Uterus (tissue), 3 donors: ENCODE measurements at regions not wholly inside any gene's neighbourhood (a gene's known extent, or its start where the extent isn't known, plus 50 kb on each side); places are given as distances from the start of the nearest gene placed in this dataset.

Source experiments
- DNase-seq, 2 donors: peaks; one replicate each; pipeline ENCODE4 v3.0.0-alpha.2; 2019 to 2020
- H3K27ac ChIP-seq, 2 donors: fragments of 200-600 bp; sonication (generic); 1 replicate in 1 of 2; 2 replicates in 1 of 2; pipeline ENCODE4 v1.5.1; 2016 to 2018
- H3K27me3 ChIP-seq, 2 donors: fragments of 200-600 bp; sonication (generic); one replicate each; pipeline ENCODE4 v1.5.1; 2018 to 2019; ENCODE audit warnings: control low read depth in 1 of 2
- H3K36me3 ChIP-seq, 2 donors: fragments of 200-600 bp; sonication (generic); one replicate each; pipeline ENCODE4 v1.5.1; 2019; ENCODE audit warnings: control low read depth in 1 of 2
- H3K4me1 ChIP-seq, 2 donors: fragments of 200-600 bp; sonication (generic); one replicate each; pipeline ENCODE4 v1.5.1; 2018 to 2019; ENCODE audit warnings: control low read depth in 1 of 2
- H3K4me3 ChIP-seq, 2 donors: fragments of 200-600 bp; sonication (generic); 1 replicate in 1 of 2; 2 replicates in 1 of 2; pipeline ENCODE4 v1.5.1; 2018 to 2019; ENCODE audit warnings: mild to moderate bottlenecking in 1 of 2
- H3K9me3 ChIP-seq, 2 donors: fragments of 200-600 bp; sonication (generic); one replicate each; pipeline ENCODE4 v1.5.1; 2019; ENCODE audit warnings: control low read depth in 1 of 2
- CTCF ChIP-seq, 4 experiments: fragments of 200-600 bp in 2 of 4; fragments of 450-650 bp in 2 of 4; sonication (generic) in 2 of 4; IDR thresholded peaks; one replicate each; pipeline ENCODE4 v1.5.1; 2016 to 2019; ENCODE audit warnings: antibody characterized with exemption in 4 of 4, mild to moderate bottlenecking in 2 of 4, moderate library complexity in 1 of 4
- POLR2A ChIP-seq, 2 donors: fragments of 450-650 bp; IDR thresholded peaks; one replicate each; pipeline ENCODE4 v1.6.1; 2016; ENCODE audit warnings: antibody characterized with exemption in 2 of 2, mild to moderate bottlenecking in 1 of 2, moderate library complexity in 1 of 2
- intact Hi-C: fragments of 100-400 bp; cut with DNase I; formaldehyde crosslinking; loops from one replicate; pipeline ENCODE4 v1.15.1; 2023; ENCODE audit warnings: low total_unique reads
- donor health status: DM: yes; HTN: yes; CAD: no.

GRCh38 chr17:83180996-83181481, 101.6 kb downstream of the METRNL start:
- Histone ChIP-seq H3K27me3 (no peaks in the 10 kb centered on the region), H3K36me3 (no peaks in the 10 kb centered on the region), H3K4me1 (no peaks in the 10 kb centered on the region), H3K27ac (no peak overlapping the region), H3K4me3 (no peak overlapping the region), H3K9me3 (no peaks in the 10 kb centered on the region)
- intact Hi-C loops, result no loop called here
- TF ChIP-seq CTCF (IDR thresholded peaks at IDR 0.05) (no peak), POLR2A (IDR thresholded peaks at IDR 0.05) (no peak)
- no peak for DNase-seq

DNA sequence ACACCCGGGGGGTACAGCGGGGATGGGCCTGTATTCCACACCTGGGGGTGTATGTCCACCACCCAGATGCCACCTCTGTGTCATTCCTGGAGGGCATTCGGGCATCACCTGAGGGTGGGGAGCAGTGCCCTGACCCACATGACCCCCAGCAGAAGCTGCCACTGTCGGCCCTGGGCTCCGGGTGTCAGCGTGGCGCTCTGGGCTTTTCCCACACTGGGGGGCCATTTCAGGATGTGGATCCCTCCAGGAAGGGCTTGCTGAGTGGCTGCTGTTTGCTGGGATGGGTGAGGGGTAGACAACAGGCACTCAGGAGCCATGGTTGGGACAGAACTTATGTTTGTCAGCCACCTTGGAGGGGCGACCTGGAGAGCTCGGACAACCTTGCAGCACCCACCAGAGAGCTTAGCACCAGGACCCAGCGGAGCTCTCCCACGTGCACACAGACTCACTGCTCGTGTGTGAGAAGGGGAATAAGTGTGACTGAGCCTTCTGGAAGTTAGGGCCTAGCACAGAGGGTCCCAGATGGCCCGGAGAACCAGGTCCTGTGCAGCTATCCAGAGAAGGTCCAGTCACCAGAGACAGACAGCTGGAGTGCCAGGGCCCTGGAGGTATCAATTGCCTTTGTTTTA, 102.7 kb downstream of the METRNL start:
- H3K36me3 ChIP-seq, result no peaks in the 10 kb centered on the region
- no peaks in the 10 kb centered on the region for H3K4me1 ChIP-seq
- intact Hi-C loops, result no loop called here
- DNase-seq, result peak in 1 of 2 donors; percentile 11
- H3K4me3 ChIP-seq, result no peak overlapping the region
- H3K9me3 ChIP-seq, result no peaks in the 10 kb centered on the region
- no peaks in the 10 kb centered on the region for H3K27me3 ChIP-seq
- TF ChIP-seq CTCF (IDR thresholded peaks at IDR 0.05), result no peak
- no peak overlapping the region for H3K27ac ChIP-seq

DNA sequence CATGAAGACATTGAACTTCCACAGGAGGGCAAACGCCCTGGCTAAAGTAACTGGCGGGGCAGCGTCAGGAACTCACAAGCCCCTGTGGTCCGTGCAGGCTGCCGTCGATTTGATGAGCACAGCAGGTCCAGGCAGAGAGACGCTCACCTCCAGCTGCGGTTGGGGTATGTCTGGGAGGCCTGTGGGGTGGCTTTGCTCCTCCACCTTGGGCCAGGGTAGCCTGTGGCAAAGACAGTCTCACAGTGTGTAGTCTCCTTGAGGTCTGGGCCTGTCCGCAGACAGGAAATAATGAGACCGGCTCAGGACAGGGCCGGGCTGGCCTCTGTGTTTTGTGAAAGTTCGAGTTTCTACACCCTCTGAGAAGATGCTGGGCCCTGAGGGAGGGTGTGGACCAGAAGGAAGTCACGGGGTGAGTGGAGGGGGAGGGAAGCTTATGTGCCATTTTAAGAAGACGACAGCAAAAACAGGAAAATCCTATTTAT, 103.3 kb downstream of the METRNL start:
- no peak for TF ChIP-seq POLR2A (IDR thresholded peaks at IDR 0.05)
- no peak for TF ChIP-seq CTCF (IDR thresholded peaks at IDR 0.05)
- Histone ChIP-seq H3K36me3 (no peaks in the 10 kb centered on the region), H3K9me3 (no peaks in the 10 kb centered on the region), H3K4me1 (no peaks in the 10 kb centered on the region), H3K27me3 (no peaks in the 10 kb centered on the region), H3K4me3 (no peak overlapping the region), H3K27ac (no peak overlapping the region)
- intact Hi-C loops, result no loop called here
- peak; percentile 13 to 18 for DNase-seq

DNA sequence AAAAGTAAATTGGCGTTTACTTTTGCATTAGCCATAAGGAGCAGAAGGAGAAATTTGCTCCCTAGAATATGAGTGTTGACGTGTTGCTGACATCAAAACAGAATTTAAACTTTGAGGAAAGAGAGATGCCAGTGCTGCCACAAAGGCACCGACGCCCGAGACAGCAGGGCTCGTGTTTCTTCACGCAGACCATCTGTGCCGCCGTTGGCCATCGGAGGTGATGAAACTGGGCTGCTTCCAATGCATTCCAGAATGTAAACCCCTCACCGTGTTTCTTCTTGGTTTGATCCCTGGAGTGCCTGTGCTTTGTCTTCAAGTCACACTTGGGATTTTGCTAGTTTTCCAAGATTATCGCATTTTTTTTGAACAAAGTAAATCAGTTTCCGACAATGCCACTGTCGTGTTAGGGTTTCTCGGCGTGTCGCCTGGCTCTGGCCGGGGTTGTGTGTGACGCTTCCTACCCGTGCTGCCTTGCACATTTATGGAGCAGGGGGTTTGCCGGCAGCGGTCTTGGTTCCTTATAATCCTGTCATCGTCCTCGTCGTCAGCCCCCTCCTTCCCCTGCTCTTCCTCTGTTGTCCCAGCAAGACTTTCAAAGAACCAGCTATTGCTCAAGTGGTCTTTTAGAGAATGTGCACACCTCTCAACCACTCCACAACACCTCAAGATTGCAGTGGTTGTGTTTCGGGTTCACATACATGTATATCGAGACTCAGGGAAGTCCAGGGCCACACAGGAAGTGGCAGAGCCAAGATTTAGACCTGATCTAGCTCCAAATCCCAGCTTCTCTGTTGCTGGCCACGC, 103.9 kb downstream of the METRNL start:
- H3K9me3 ChIP-seq, result no peaks in the 10 kb centered on the region
- no peaks in the 10 kb centered on the region for H3K27me3 ChIP-seq
- TF ChIP-seq POLR2A (IDR thresholded peaks at IDR 0.05) (no peak), CTCF (IDR thresholded peaks at IDR 0.05) (no peak)
- no peak overlapping the region for H3K4me3 ChIP-seq
- H3K36me3 ChIP-seq, result no peaks in the 10 kb centered on the region
- intact Hi-C loops, result no loop called here
- H3K27ac ChIP-seq, result no peak overlapping the region
- no peak for DNase-seq
- H3K4me1 ChIP-seq, result no peaks in the 10 kb centered on the region

DNA sequence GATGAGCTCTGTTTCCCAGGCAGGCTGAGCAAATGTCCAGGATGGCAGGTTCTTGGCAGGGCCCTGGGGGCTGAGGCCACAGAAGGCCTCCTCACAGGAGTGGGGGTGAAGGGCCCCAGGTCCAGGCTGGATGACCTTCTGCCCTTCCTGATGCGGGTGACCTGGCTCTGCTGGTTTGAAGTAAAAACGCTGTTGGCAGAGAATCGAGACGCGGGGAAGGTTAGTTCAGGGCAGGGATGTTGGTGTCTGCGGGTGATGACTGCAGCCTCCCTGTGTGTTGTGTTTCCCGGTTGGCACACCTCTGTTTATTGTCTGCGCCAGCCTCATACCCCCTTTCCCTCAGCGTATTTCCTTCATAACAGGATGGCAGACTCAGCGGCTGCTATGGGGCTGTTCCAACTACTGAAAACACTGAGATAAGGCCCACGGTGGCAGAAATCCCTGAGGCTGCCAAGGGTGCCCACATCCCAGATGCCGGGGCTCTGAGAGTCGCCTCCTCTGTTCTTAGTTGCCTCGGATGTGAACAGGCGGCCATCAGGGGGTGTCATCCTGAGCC, 104.6 kb downstream of the METRNL start:
- TF ChIP-seq POLR2A (IDR thresholded peaks at IDR 0.05) (no peak), CTCF (IDR thresholded peaks at IDR 0.05) (no peak)
- intact Hi-C loops, result no loop called here
- DNase-seq, result peak; percentile 12 to 28
- H3K36me3 ChIP-seq, result no peaks in the 10 kb centered on the region
- H3K4me3 ChIP-seq, result no peak overlapping the region
- H3K27me3 ChIP-seq, result no peaks in the 10 kb centered on the region
- H3K27ac ChIP-seq, result no peak overlapping the region
- no peaks in the 10 kb centered on the region for H3K4me1 ChIP-seq
- no peaks in the 10 kb centered on the region for H3K9me3 ChIP-seq
